K562 (cell line): ENCODE measurements at regions not wholly inside any gene's neighbourhood (a gene's known extent, or its start where the extent isn't known, plus 50 kb on each side); places are given as distances from the start of the nearest gene placed in this dataset.

Experiments
- ATAC-seq: fragments of 200-7000 bp; cut with Tn5 transposase; 3 replicates; pipeline ENCODE4 v1.9.1; 2020; ENCODE audit warnings: moderate library complexity
- BruUV-seq: library from RNA; stranded (reverse); fragments of 400-500 nt; replicated peaks from 2 replicates; lab custom pipeline; 2021; lab: Mats Ljungman, UMichigan
- CTCF ChIA-PET: fragments of 300-600 bp; formaldehyde crosslinking; extraction: SDS; loops from one replicate; lab custom pipeline; 2021; ENCODE audit warnings: low intra/inter-chr PET ratio; lab: Yijun Ruan, JAX
- POLR2A ChIA-PET: fragments of 300-600, 350-650 bp; sonication (Branson Sonifier 250); formaldehyde crosslinking; extraction: SDS; loops from one replicate; lab custom pipeline; 2021; ENCODE audit warnings: antibody characterized with exemption, inconsistent platforms; lab: Yijun Ruan, JAX
- DNase-seq, 4 experiments: peaks; one replicate each; pipeline versions ENCODE4 v3.0.0 to v3.0.0-alpha.2; 2011 to 2018; ENCODE audit warnings: low spot score in 3 of 4, mixed read lengths in 3 of 4; ENCODE audit errors: extremely low read depth in 1 of 4
- FAIRE-seq: peaks from 2 replicates; lab custom pipeline; 2011; peaks lifted over from hg19 to GRCh38; lab: Jason Lieb, UNC
- H2AFZ ChIP-seq: 2 replicates; pipeline ENCODE4 v1.6.0; 2011; ENCODE audit warnings: low read depth, low read length, control low read depth, inconsistent platforms
- H3K27ac ChIP-seq: fragments of 200-600 bp; 3 replicates; pipeline ENCODE4 v1.8.0; 2011; ENCODE audit warnings: low read depth, mild to moderate bottlenecking, control low read depth, inconsistent platforms, low read length, moderate library complexity, mixed read lengths; ENCODE audit errors: extremely low read depth
- H3K27me3 ChIP-seq, 2 experiments: fragments of 300-600 bp in 1 of 2; 2 replicates in 1 of 2; 3 replicates in 1 of 2; pipeline versions ENCODE4 v1.6.0 to v1.8.0; 2011; ENCODE audit warnings: inconsistent platforms in 2 of 2, low read length in 2 of 2, mild to moderate bottlenecking in 1 of 2, mixed read lengths in 1 of 2, moderate library complexity in 1 of 2; ENCODE audit not compliant: control insufficient read depth in 2 of 2, insufficient read depth in 2 of 2
- H3K36me3 ChIP-seq: fragments of 300-600 bp; 3 replicates; pipeline ENCODE4 v1.8.0; 2011; ENCODE audit warnings: mild to moderate bottlenecking, low read length, inconsistent platforms; ENCODE audit not compliant: control insufficient read depth, insufficient read depth
- H3K4me1 ChIP-seq, 2 experiments: fragments of 200-600 bp in 1 of 2; replicated peaks in 1 of 2; 2 replicates in 1 of 2; 3 replicates in 1 of 2; pipeline versions ENCODE4 v1.5.1 to v1.8.0; 2011; ENCODE audit warnings: inconsistent platforms in 2 of 2, low read length in 2 of 2, mild to moderate bottlenecking in 1 of 2, mixed read lengths in 1 of 2, moderate library complexity in 1 of 2; ENCODE audit not compliant: control insufficient read depth in 2 of 2, insufficient read depth in 2 of 2
- H3K4me2 ChIP-seq: 2 replicates; pipeline ENCODE4 v1.6.1; 2011; ENCODE audit warnings: low read length, control low read depth, inconsistent platforms, mixed read lengths; ENCODE audit not compliant: insufficient read depth
- H3K4me3 ChIP-seq: fragments of 200-600 bp; sonication (generic), shearing (Covaris generic); 2 replicates; pipeline ENCODE4 v1.5.1; 2016; ENCODE audit warnings: control low read depth, inconsistent platforms
- H3K79me2 ChIP-seq: fragments of 200-600 bp; 3 replicates; pipeline ENCODE4 v1.8.0; 2011; ENCODE audit warnings: low read length, inconsistent platforms; ENCODE audit not compliant: control insufficient read depth, insufficient read depth
- H3K9ac ChIP-seq, 2 experiments: 2 replicates each; pipeline versions ENCODE4 v1.6.0 to v1.6.1; 2011; ENCODE audit warnings: low read depth in 2 of 2, low read length in 2 of 2, control low read depth in 1 of 2, inconsistent platforms in 1 of 2, mild to moderate bottlenecking in 1 of 2, mixed read lengths in 1 of 2; ENCODE audit not compliant: insufficient read depth in 1 of 2
- H3K9me1 ChIP-seq: one replicate; pipeline ENCODE4 v1.6.0; 2011; ENCODE audit warnings: inconsistent platforms, mild to moderate bottlenecking, low read length, moderate library complexity; ENCODE audit not compliant: control insufficient read depth, insufficient read depth
- H3K9me3 ChIP-seq: replicated peaks from 2 replicates; pipeline ENCODE4 v1.5.1; 2011; ENCODE audit warnings: low read depth, low read length, inconsistent platforms; ENCODE audit not compliant: control insufficient read depth, insufficient read depth
- H4K20me1 ChIP-seq: replicated peaks from 2 replicates; pipeline ENCODE4 v1.6.1; 2011; ENCODE audit warnings: low read length, inconsistent platforms, mixed read lengths; ENCODE audit not compliant: control insufficient read depth, insufficient read depth
- BRD4 ChIP-seq: fragments of 200-600 bp; sonication (generic); IDR thresholded peaks from 2 replicates; pipeline ENCODE4 v1.6.1; 2017; ENCODE audit warnings: inconsistent platforms
- CLOCK ChIP-seq: fragments of 250-450 bp; sonication (Bioruptor Pico); IDR thresholded peaks from 2 replicates; pipeline ENCODE4 v1.4.0; 2020; ENCODE audit warnings: mild to moderate bottlenecking, moderate library complexity, borderline replicate concordance
- ELF1 ChIP-seq: fragments of 200-800 bp; sonication (Bioruptor generic); IDR thresholded peaks from 2 replicates; pipeline ENCODE4 v1.6.1; 2016; ENCODE audit warnings: missing genetic modification characterization, missing compliant biosample characterization
- JUND ChIP-seq, 2 experiments: IDR thresholded peaks; 2 replicates in 1 of 2; 3 replicates in 1 of 2; pipeline ENCODE4 v1.6.1; 2011; ENCODE audit warnings: borderline replicate concordance in 2 of 2, low read depth in 2 of 2, low read length in 2 of 2, improper control_type of control experiment in 1 of 2, missing biosample characterization in 1 of 2, missing genetic modification characterization in 1 of 2, missing genetic modification reagents in 1 of 2
- KAT8 ChIP-seq: fragments of 450-650 bp; IDR thresholded peaks from 2 replicates; pipeline ENCODE4 v1.6.1; 2016; ENCODE audit warnings: low read depth, mild to moderate bottlenecking
- RERE ChIP-seq: sonication (generic); formaldehyde crosslinking; IDR thresholded peaks from 2 replicates; pipeline ENCODE4 v1.8.0; 2023; ENCODE audit warnings: missing genetic modification reagents, mild to moderate bottlenecking, borderline replicate concordance
- THAP7 ChIP-seq: fragments of 250-450 bp; sonication (Bioruptor Pico); IDR thresholded peaks from 2 replicates; pipeline ENCODE4 v1.5.0; 2021
- WGBS: fragments of 100-300 bp; shearing (Covaris generic); methylation state at CpG from one replicate; pipeline ENCODE4 v1.1.6; 2016; ENCODE audit warnings: low coverage, mixed read lengths; ENCODE audit not compliant: insufficient coverage; ENCODE audit errors: missing lambda C conversion rate; 5-methylcytosine and 5-hydroxymethylcytosine counted together
- in situ Hi-C: fragments of 300-500 bp; cut with MboI; formaldehyde crosslinking; loops from 4 replicates; pipeline ENCODE4 v1.15.0; 2018; ENCODE audit warnings: inconsistent platforms, mixed read lengths
- intact Hi-C: fragments of 100-400 bp; cut with micrococcal nuclease; formaldehyde crosslinking; loops from 2 replicates; pipeline ENCODE4 v1.14.2; 2022

- no TSS peak for BruUV-seq
- 0% methylated on average over 1 of the region's 1 CpG for WGBS
- FAIRE-seq (no peak), ATAC-seq (no peak), DNase-seq (no peak)
- H2AFZ ChIP-seq: no peak overlapping the region
- H3K36me3 ChIP-seq: no peaks in the 10 kb centered on the region
- H3K4me2 ChIP-seq: no peak overlapping the region
- H3K4me1 ChIP-seq: no peaks in the 10 kb centered on the region
- no peak for TF ChIP-seq KAT8
- TF ChIP-seq ELF1 (tag): no peak
- TF ChIP-seq JUND (IDR thresholded peaks at IDR 0.05; ENCODE audit: borderline replicate concordance, low read depth, low read length): no peak
- TF ChIP-seq JUND (tag; IDR thresholded peaks at IDR 0.05; ENCODE audit: borderline replicate concordance, low read depth, low read length): no peak
- POLR2A ChIA-PET: no interaction called here
- no peak overlapping the region for H3K27ac ChIP-seq
- in situ Hi-C loops: no loop called here
- no peak overlapping the region for H3K9ac ChIP-seq
- no peaks in the 10 kb centered on the region for H4K20me1 ChIP-seq
- no peaks in the 10 kb centered on the region for H3K79me2 ChIP-seq
- CTCF ChIA-PET: no interaction called here
- intact Hi-C loops: no loop called here
- no peak overlapping the region for H3K4me3 ChIP-seq
- H3K27me3 ChIP-seq: no peaks in the 10 kb centered on the region
- H3K9me3 ChIP-seq: no peaks in the 10 kb centered on the region
- H3K9me1 ChIP-seq: no peaks in the 10 kb centered on the region
Measured at GRCh38 chr1:103267893-103268292, 159.6 kb upstream of the COL11A1 start.

GRCh38 chr1:103267266-103267665, 158.9 kb upstream of the COL11A1 start:
- ChIA-PET CTCF (no interaction called here), POLR2A (no interaction called here)
- no peak overlapping the region for H3K27ac ChIP-seq
- no peak overlapping the region for H3K9ac ChIP-seq
- WGBS: 0% methylated on average over 1 of the region's 1 CpG
- H4K20me1 ChIP-seq: no peaks in the 10 kb centered on the region
- DNase-seq (no peak), FAIRE-seq (no peak), ATAC-seq (no peak)
- no peaks in the 10 kb centered on the region for H3K27me3 ChIP-seq
- H3K9me1 ChIP-seq: no peaks in the 10 kb centered on the region
- no peaks in the 10 kb centered on the region for H3K36me3 ChIP-seq
- no peaks in the 10 kb centered on the region for H3K79me2 ChIP-seq
- in situ Hi-C loops: no loop called here
- H3K4me3 ChIP-seq: no peak overlapping the region
- intact Hi-C loops: no loop called here
- H3K4me2 ChIP-seq: no peak overlapping the region
- H3K9me3 ChIP-seq: no peaks in the 10 kb centered on the region
- no peak for TF ChIP-seq CLOCK
- TF ChIP-seq BRD4: no peak
- TF ChIP-seq THAP7 (CRISPR knock-in tag): no peak
- no peak for TF ChIP-seq RERE (CRISPR knock-in tag)
- TF ChIP-seq, all 486 proteins: peak for 0
- BruUV-seq: no TSS peak
- Histone ChIP-seq H2AFZ (no peak overlapping the region), H3K4me1 (no peaks in the 10 kb centered on the region)
